ENCODE measurements at regions not wholly inside any gene's neighbourhood (a gene's known extent, or its start where the extent isn't known, plus 50 kb on each side); places are given as distances from the start of the nearest gene placed in this dataset.
"Not testable (repeated sequence)": the region's sequence is repeated elsewhere in the genome, so short reads cannot be mapped to it uniquely, and the experiment has no call there.

DNA sequence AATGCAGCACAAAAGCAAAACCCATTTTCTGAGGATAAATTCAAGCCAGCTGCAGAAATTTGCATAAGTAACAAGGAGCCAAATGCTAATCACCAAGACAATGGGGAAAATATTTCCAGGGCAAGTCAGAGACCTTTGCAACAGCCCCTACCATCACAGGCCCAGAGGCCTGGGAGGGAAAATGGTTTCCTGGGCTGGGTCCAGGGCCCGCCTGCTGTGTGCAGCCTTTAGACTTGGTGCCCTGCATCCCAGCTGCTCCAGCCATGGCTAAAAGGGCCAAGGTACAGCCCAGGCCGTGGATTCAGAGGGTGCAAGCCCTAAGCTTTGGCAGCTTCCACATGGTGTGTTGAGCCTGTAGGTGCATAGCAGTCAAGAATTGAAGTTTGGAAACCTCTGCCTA is 309.5 kb upstream of the SGCG start:
- Histone ChIP-seq H3K36me3 (no peaks in the 10 kb centered on the region), H3K9me3 (peaks cover 0 to 6% of the 10 kb centered on the region in 2 donors), H3K27me3 (no peaks in the 10 kb centered on the region), H3K4me3 (no peak overlapping the region), H3K4me1 (no peaks in the 10 kb centered on the region), H3K27ac (no peak overlapping the region)
- DNase-seq (ENCODE audit: low spot score) = no peak
- no peak for TF ChIP-seq CTCF (IDR thresholded peaks at IDR 0.05)

DNA sequence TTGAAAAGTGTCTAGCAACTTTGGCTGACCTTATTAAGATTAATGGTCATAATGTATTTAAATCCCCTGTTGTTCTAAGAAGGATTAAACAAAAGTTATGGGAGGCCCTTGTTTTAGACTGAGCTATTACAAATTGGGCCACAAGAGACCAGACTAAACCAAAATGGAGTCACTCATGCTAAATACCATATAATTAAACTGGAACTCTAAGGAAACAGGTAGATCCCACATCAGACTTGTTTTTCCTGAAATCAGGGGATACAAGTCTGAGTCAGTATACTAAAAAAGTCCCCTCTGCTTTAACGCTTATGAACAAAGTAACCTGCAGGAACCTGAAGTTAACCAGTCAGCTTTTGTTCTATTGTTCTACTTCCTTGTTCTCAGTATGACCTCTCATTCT is 305.9 kb upstream of the SGCG start:
- H3K4me3 ChIP-seq = no peak overlapping the region
- no peak overlapping the region for H3K27ac ChIP-seq
- no peaks in the 10 kb centered on the region for H3K36me3 ChIP-seq
- no peaks in the 10 kb centered on the region for H3K27me3 ChIP-seq
- TF ChIP-seq CTCF (IDR thresholded peaks at IDR 0.05) = no peak
- H3K4me1 ChIP-seq = no peaks in the 10 kb centered on the region
- H3K9me3 ChIP-seq = peaks cover 0 to 6% of the 10 kb centered on the region in 2 donors
- no peak for DNase-seq (ENCODE audit: low spot score)

- no peak for DNase-seq (ENCODE audit: low spot score)
- Histone ChIP-seq H3K27me3 (no peaks in the 10 kb centered on the region), H3K4me3 (no peak overlapping the region), H3K4me1 (no peaks in the 10 kb centered on the region), H3K9me3 (peaks cover 0 to 6% of the 10 kb centered on the region in 2 donors), H3K27ac (no peak overlapping the region), H3K36me3 (no peaks in the 10 kb centered on the region)
- TF ChIP-seq CTCF (IDR thresholded peaks at IDR 0.05) = no peak
Observed at GRCh38 chr13:22877421-22877820, 303.4 kb upstream of the SGCG start.

DNA sequence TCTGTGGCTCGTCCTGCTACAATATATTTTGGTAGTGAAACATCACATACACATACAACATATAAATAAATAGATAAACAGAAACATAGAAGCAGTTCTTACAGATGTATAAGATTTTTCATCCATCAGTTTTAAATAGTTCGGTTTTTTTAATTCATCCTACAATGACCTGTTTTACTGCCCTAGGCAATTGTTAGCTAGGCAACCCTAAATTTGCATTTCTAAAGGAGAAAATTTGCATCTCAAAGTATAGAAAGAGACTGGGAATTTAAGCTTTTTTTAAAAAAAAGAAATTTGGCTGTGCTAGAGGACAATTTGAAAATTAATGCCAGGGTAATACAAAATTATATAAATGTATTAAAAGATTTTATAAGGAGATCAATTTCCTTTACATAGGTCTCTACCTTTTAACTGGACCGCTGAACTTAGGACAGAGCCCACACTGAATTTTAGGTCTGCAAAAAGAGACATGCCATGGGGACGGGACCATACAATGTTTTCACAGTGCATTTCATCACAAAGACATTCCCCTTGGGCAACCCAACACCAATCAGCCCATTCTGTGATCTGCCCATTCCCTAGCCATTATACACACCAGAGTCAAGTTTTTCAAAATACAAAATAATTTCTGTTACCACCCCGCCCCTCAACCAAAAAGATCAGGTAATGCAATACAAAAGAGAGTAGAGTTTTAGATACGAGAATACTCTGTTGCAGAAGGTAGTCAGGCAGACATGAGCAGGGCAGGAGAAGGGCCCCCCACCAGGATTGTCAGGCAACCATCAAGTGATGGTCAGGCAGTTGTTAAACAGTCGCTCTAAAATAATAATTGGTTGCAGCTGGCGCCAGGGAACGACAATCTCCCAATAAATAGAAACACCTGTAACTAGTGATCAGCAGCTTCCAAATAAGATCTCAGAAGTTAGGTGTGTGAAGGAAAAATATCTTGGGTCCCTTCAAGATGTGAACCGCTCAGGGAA is 299.7 kb upstream of the SGCG start:
- Histone ChIP-seq H3K4me1 (no peaks in the 10 kb centered on the region), H3K27me3 (no peaks in the 10 kb centered on the region), H3K4me3 (no peak overlapping the region), H3K27ac (no peak overlapping the region), H3K9me3 (no peaks in the 10 kb centered on the region), H3K36me3 (no peaks in the 10 kb centered on the region)
- TF ChIP-seq CTCF (IDR thresholded peaks at IDR 0.05) = no peak
- DNase-seq (ENCODE audit: low spot score) = no peak

- not testable (repeated sequence) for H3K4me3 ChIP-seq; H3K27me3 ChIP-seq; H3K36me3 ChIP-seq; H3K9me3 ChIP-seq; H3K27ac ChIP-seq; DNase-seq (ENCODE audit: low spot score); H3K4me1 ChIP-seq
Observed at GRCh38 chr13:22881721-22882608, 298.8 kb upstream of the SGCG start.

- H3K27me3 ChIP-seq = no peaks in the 10 kb centered on the region
- H3K4me1 ChIP-seq = no peaks in the 10 kb centered on the region
- no peak for TF ChIP-seq CTCF (IDR thresholded peaks at IDR 0.05)
- H3K9me3 ChIP-seq = no peaks in the 10 kb centered on the region
- no peak overlapping the region for H3K4me3 ChIP-seq
- DNase-seq (ENCODE audit: low spot score) = no peak
- no peaks in the 10 kb centered on the region for H3K36me3 ChIP-seq
- H3K27ac ChIP-seq = no peak overlapping the region
Observed at GRCh38 chr13:22883262-22883840, 297.4 kb upstream of the SGCG start.

All from right atrium auricular region (tissue), 2 donors.